GM23248 (cell line): ENCODE measurements at regions not wholly inside any gene's neighbourhood (a gene's known extent, or its start where the extent isn't known, plus 50 kb on each side); places are given as distances from the start of the nearest gene placed in this dataset.

Source experiments
- EZH2 ChIP-seq: fragments of 200-600 bp; sonication (generic); IDR thresholded peaks from 2 replicates; pipeline ENCODE4 v1.6.1; 2018; ENCODE audit warnings: antibody characterized with exemption, mild to moderate bottlenecking; ENCODE audit not compliant: insufficient read depth, poor library complexity, severe bottlenecking
- EZH2phosphoT487 ChIP-seq: fragments of 200-600 bp; sonication (generic); IDR thresholded peaks from 2 replicates; pipeline ENCODE4 v1.6.1; 2018; ENCODE audit warnings: antibody characterized with exemption, moderate library complexity, mild to moderate bottlenecking, low read depth; ENCODE audit not compliant: insufficient read depth

DNA sequence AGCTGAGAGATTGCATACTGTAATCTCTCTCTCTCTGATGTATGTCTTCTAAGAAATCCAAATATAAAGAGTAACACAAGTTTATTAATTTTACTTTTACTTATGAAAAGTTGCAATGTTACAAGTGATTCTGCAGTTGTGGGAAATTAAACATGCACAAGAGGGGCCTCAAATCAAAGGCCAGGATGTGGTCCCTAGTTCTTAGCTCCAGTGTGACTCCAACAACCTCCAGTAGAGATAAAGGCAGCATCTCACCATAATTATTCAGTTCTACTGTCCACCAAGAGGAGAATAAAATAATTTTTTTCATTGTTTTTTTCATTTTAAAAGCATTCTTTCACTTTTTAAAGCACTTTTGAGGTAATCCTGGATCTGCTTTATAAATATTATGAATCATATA lies 223.3 kb downstream of the RAP2B start:
- TF ChIP-seq EZH2 (no peak), EZH2phosphoT487 (no peak)
